ENCODE measurements at regions not wholly inside any gene's neighbourhood (a gene's known extent, or its start where the extent isn't known, plus 50 kb on each side); places are given as distances from the start of the nearest gene placed in this dataset.

GRCh38 chr5:164059471-164059870 lies 554.1 kb downstream of the MAT2B start:
- no peak for TF ChIP-seq CTCF (IDR thresholded peaks at IDR 0.05)
- TF ChIP-seq ZFX (IDR thresholded peaks at IDR 0.05; ENCODE audit: borderline replicate concordance): no peak
